ENCODE measurements at regions not wholly inside any gene's neighbourhood (a gene's known extent, or its start where the extent isn't known, plus 50 kb on each side); places are given as distances from the start of the nearest gene placed in this dataset.

DNA sequence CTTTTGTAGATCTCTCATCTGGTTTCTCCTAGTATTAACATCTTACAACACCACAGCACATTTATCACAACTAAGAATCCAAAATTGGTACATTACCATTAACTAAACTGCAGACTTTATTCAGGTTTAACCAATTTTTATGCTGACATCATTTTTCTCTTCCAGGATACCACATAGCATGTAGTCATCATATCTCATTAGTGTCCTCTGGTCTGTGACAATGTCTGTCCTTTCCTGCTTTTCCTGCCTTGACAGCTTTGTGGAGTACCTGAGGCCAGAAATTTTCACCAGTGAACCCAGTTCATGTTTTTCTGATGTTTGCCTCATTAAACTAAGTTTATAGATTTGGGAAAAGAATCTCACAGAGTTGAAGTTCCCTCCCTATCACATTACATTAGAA is 294.7 kb upstream of the TNC start:
- TF ChIP-seq POLR2AphosphoS5 (IDR thresholded peaks at IDR 0.05) (no peak), POLR2A (IDR thresholded peaks at IDR 0.05) (no peak), CTCF (IDR thresholded peaks at IDR 0.05) (no peak), EP300 (IDR thresholded peaks at IDR 0.05) (no peak)

All from upper lobe of left lung (tissue), 4 donors.